ENCODE measurements at regions not wholly inside any gene's neighbourhood (a gene's known extent, or its start where the extent isn't known, plus 50 kb on each side); places are given as distances from the start of the nearest gene placed in this dataset.
"Not testable (repeated sequence)": the region's sequence is repeated elsewhere in the genome, so short reads cannot be mapped to it uniquely, and the experiment has no call there.

DNA sequence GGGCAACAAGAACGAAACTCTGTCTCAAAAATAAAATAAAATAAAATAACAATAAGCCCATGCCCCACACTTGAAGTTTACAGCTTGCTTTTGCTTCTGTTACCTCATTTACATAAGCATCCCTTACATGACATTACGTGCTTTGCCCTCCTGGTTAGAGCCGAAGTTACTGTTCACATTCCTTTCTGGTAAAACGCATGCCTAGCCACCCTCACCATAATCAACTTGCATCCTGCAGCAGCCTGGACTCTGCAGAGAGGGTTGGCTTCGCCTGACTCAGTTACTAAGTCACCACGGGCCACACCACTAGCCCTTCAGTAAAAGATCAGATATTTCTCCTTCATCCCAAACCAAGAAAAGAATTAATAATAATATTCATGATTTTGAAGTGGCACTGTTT lies 736.0 kb upstream of the AUTS2 start:
- no peak for DNase-seq (ENCODE audit: low read depth, low spot score)
- CTCF ChIA-PET = no interaction called here
- H3K4me3 ChIP-seq (ENCODE audit: low read depth, low read length) = no peak overlapping the region
- POLR2A ChIA-PET = no interaction called here
- TF ChIP-seq, protein P1, sequence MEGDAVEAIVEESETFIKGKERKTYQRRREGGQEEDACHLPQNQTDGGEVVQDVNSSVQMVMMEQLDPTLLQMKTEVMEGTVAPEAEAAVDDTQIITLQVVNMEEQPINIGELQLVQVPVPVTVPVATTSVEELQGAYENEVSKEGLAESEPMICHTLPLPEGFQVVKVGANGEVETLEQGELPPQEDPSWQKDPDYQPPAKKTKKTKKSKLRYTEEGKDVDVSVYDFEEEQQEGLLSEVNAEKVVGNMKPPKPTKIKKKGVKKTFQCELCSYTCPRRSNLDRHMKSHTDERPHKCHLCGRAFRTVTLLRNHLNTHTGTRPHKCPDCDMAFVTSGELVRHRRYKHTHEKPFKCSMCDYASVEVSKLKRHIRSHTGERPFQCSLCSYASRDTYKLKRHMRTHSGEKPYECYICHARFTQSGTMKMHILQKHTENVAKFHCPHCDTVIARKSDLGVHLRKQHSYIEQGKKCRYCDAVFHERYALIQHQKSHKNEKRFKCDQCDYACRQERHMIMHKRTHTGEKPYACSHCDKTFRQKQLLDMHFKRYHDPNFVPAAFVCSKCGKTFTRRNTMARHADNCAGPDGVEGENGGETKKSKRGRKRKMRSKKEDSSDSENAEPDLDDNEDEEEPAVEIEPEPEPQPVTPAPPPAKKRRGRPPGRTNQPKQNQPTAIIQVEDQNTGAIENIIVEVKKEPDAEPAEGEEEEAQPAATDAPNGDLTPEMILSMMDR (IDR thresholded peaks at IDR 0.05; ENCODE audit: insufficient read depth, low read length, missing control alignments) = no peak

DNA sequence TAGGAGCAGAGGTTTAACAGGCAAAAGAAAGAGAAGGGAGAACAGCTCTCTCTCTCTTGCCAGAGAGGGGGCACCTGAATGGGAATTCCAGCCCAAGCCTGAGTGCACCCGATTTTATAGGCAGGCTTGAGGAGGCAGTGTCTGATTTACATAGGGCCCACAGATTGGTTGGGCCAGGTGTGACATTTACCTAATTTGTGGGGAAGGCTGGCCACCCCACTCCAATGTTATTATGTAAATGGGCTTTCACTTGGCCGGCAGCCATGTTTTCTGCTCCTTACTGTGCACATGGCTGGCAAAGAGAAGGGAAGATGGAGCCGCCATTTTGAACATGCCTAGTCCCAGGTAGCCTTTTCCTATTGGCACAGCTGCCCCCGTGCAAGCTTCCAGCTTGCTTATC lies 735.5 kb upstream of the AUTS2 start:
- no peak for DNase-seq (ENCODE audit: low read depth, low spot score)
- no peak overlapping the region for H3K4me3 ChIP-seq (ENCODE audit: low read depth, low read length)
- TF ChIP-seq, protein P1 (IDR thresholded peaks at IDR 0.05; ENCODE audit: insufficient read depth, low read length, missing control alignments) = no peak
- POLR2A ChIA-PET = no interaction called here
- CTCF ChIA-PET = no interaction called here

DNA sequence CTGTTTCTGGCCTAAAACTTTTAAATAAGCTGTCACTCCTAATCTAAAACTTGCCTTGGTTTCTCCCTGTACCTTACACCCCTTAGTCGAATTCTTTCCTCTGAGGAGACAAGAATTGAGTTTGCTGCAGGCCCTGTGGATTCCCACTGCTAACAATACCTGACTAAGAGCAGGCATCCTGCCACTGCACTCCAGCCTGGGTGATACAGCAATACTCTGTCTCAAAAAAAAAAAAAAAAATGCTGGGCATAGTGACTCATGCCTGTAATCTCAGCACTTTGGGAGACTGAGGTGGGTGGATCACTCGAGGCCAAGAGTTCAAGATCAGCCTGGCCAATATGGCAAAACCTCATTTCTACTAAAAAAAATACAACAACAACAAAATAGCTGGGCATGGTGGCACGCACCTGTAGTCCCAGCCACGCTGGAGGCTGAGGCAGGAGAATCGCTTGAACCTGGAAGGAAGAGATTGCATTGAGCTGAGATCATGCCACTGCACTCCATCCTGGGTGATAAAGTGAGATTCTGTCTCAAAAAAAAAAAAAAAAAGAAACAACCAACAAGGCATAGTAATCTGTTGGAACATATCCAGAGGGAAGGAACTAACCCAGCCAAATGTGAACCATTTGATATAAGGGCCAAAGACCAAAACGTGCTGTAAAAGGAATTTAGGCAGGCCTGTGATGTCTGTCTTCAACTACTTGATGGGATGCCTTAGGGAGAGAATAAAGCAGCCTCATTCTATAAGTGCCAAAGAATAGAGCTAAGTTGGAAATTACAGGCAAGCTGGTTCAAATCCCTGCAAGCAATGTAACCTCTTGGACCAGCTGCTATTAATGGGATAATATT lies 732.7 kb upstream of the AUTS2 start:
- CTCF ChIA-PET = interaction anchor here (1.3 kb wide), 1 partner anchor 7 kb away, joined by 3 read pairs; no protein-coding TSS in a partner anchor
- no peak overlapping the region for H3K4me3 ChIP-seq (ENCODE audit: low read depth, low read length)
- TF ChIP-seq, protein P1 (IDR thresholded peaks at IDR 0.05; ENCODE audit: insufficient read depth, low read length, missing control alignments) = no peak
- peak; percentile 7 for DNase-seq (ENCODE audit: low read depth, low spot score)
- POLR2A ChIA-PET = no interaction called here

DNA sequence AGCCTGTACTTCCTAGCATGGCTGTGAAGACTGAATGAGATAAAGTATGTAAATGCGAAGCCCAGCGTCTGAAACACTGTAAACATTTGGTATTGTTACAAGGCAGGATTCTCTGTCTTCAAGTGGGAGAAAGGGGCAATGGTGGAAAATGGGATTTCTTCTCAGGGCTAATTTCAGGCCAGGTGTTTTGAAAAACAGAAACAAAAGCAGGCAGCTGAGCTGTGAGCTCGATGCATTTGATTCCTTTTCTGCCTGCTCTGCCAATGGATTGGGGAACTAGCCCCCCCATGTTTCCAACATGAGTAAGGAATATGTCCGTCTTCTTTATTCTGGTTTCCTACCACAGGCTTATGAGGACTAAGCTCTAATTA lies 732.1 kb upstream of the AUTS2 start:
- ChIA-PET POLR2A (no interaction called here), CTCF (interaction anchor here (1.3 kb wide), 1 partner anchor 8 kb away, joined by 3 read pairs; no protein-coding TSS in a partner anchor)
- TF ChIP-seq, protein P1 (IDR thresholded peaks at IDR 0.05; ENCODE audit: insufficient read depth, low read length, missing control alignments) = no peak
- no peak overlapping the region for H3K4me3 ChIP-seq (ENCODE audit: low read depth, low read length)
- no peak for DNase-seq (ENCODE audit: low read depth, low spot score)

DNA sequence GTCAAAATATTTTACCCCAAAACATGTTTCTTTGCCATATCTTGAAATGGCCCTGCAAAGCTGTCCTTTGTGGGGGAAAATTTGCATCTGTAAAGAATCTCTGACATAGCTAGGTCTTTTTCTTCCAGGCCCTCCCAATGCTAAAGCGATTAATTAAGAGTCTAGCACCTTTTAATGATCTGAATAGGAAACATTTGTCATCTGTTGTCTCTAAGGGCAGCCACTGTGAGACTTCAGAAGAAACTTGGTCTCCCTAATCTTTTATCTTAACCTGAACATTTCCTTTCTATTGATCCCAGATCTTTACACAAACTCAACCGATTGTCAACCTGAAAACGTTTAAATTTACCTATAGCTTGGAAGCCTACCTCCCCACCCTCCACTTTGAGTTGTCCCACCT lies 731.6 kb upstream of the AUTS2 start:
- H3K4me3 ChIP-seq (ENCODE audit: low read depth, low read length); POLR2A ChIA-PET; DNase-seq (ENCODE audit: low read depth, low spot score): not testable (repeated sequence)
- CTCF ChIA-PET = interaction anchor here (1.3 kb wide), 1 partner anchor 9 kb away, joined by 3 read pairs; no protein-coding TSS in a partner anchor

DNA sequence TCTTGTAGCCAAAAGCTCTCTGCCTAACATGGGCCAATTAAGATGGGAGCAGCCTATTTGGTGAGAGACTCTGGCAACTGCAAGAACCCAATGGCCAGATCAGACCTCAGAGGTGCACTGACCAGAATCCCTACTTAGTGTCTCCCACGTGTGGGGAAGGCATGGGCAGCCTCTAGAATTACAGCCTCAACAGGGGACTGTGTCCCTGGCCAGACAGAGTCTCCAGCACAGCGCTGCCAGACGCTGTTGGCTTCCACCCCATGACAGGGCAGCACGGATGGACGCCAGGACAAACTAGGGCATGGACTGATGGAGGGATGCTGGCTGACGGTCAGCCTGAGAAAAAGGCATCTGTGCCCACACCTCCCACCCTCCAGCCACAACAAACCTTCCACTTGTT lies 729.3 kb upstream of the AUTS2 start:
- TF ChIP-seq, protein P1 (IDR thresholded peaks at IDR 0.05; ENCODE audit: insufficient read depth, low read length, missing control alignments) = no peak
- no peak for DNase-seq (ENCODE audit: low read depth, low spot score)
- ChIA-PET CTCF (no interaction called here), POLR2A (no interaction called here)
- no peak overlapping the region for H3K4me3 ChIP-seq (ENCODE audit: low read depth, low read length)

DNA sequence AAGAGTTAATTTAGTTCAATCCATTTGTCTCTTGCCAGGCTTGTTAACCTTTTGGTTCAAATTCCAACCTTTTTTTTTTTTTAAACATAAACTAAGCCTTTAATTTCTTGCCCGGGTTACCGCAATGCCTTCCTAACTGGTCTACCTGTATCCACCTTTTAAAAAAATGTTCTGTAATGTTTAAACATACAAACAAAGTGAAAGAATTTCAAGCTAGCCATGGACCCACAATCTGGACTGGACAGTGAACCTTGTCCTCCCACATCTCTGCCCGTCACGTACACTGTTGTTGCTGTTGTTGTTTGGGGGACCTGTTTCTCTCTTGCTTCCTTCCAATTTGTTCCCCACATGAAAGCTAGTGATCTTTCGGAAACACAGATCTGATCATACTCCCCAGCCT lies 724.7 kb upstream of the AUTS2 start:
- ChIA-PET POLR2A (no interaction called here), CTCF (interaction anchor here (1.6 kb wide), 1 partner anchor 10 kb away, joined by 4 read pairs; no protein-coding TSS in a partner anchor)
- H3K4me3 ChIP-seq (ENCODE audit: low read depth, low read length) = no peak overlapping the region
- TF ChIP-seq, protein P1 (IDR thresholded peaks at IDR 0.05; ENCODE audit: insufficient read depth, low read length, missing control alignments) = no peak
- no peak for DNase-seq (ENCODE audit: low read depth, low spot score)
